IPS-20b (cell line): ENCODE measurements at regions not wholly inside any gene's neighbourhood (a gene's known extent, or its start where the extent isn't known, plus 50 kb on each side); places are given as distances from the start of the nearest gene placed in this dataset.

Experiments
- H3K27ac ChIP-seq: one replicate; pipeline ENCODE4 v1.5.1; 2013; ENCODE audit warnings: low read length
- H3K27me3 ChIP-seq: 2 replicates; pipeline ENCODE4 v1.6.1; 2013; ENCODE audit warnings: mild to moderate bottlenecking, low read length, inconsistent platforms; ENCODE audit not compliant: insufficient read depth
- H3K36me3 ChIP-seq: 2 replicates; pipeline ENCODE4 v1.6.1; 2013; ENCODE audit warnings: low read depth, mild to moderate bottlenecking, inconsistent platforms, low read length, moderate library complexity; ENCODE audit not compliant: insufficient read depth
- H3K4me1 ChIP-seq: 2 replicates; pipeline ENCODE4 v1.6.1; 2013; ENCODE audit warnings: mild to moderate bottlenecking, control low read depth, inconsistent platforms, low read length, moderate library complexity; ENCODE audit not compliant: insufficient read depth
- H3K4me3 ChIP-seq: 2 replicates; pipeline ENCODE4 v1.5.1; 2013; ENCODE audit warnings: mild to moderate bottlenecking, low read length, inconsistent platforms
- H3K9ac ChIP-seq: 2 replicates; pipeline ENCODE4 v1.6.1; 2013; ENCODE audit warnings: low read depth, mild to moderate bottlenecking, inconsistent platforms, low read length, moderate library complexity
- H3K9me3 ChIP-seq: 2 replicates; pipeline ENCODE4 v1.6.1; 2013; ENCODE audit warnings: mild to moderate bottlenecking, low read depth, low read length, inconsistent platforms; ENCODE audit not compliant: insufficient read depth

- no peaks in the 10 kb centered on the region for H3K9me3 ChIP-seq
- no peaks in the 10 kb centered on the region for H3K27me3 ChIP-seq
- H3K27ac ChIP-seq, result no peak overlapping the region
- H3K4me3 ChIP-seq, result no peak overlapping the region
- H3K36me3 ChIP-seq, result no peaks in the 10 kb centered on the region
- H3K4me1 ChIP-seq, result peaks cover 8% of the 10 kb centered on the region; the same call in 1 of the 2 replicates
- H3K9ac ChIP-seq, result no peak overlapping the region
These were observed 301.4 kb downstream of the KLF12 start for GRCh38 chr13:73832825-73833224.

GRCh38 chr13:73832128-73832588, 302.0 kb downstream of the KLF12 start:
- Histone ChIP-seq H3K9ac (no peak overlapping the region), H3K9me3 (no peaks in the 10 kb centered on the region), H3K36me3 (no peaks in the 10 kb centered on the region), H3K27me3 (no peaks in the 10 kb centered on the region), H3K4me1 (peaks cover 8% of the 10 kb centered on the region; the same call in 1 of the 2 replicates), H3K27ac (no peak overlapping the region), H3K4me3 (no peak overlapping the region)

- no peak overlapping the region for H3K4me3 ChIP-seq
- no peaks in the 10 kb centered on the region for H3K36me3 ChIP-seq
These were observed 304.8 kb downstream of the KLF12 start for GRCh38 chr13:73829416-73829815.

GRCh38 chr13:73828811-73829210, 305.4 kb downstream of the KLF12 start:
- no peaks in the 10 kb centered on the region for H3K9me3 ChIP-seq
- no peak overlapping the region for H3K9ac ChIP-seq
- no peaks in the 10 kb centered on the region for H3K36me3 ChIP-seq
- no peaks in the 10 kb centered on the region for H3K27me3 ChIP-seq
- H3K27ac ChIP-seq, result no peak overlapping the region
- no peak overlapping the region for H3K4me3 ChIP-seq
- H3K4me1 ChIP-seq, result peaks cover 8% of the 10 kb centered on the region; the same call in 1 of the 2 replicates

More at GRCh38 chr13:73829416-73829815, 304.8 kb downstream of the KLF12 start:
- Histone ChIP-seq H3K4me1 (peaks cover 8% of the 10 kb centered on the region; the same call in 1 of the 2 replicates), H3K27me3 (no peaks in the 10 kb centered on the region), H3K27ac (no peak overlapping the region), H3K9me3 (no peaks in the 10 kb centered on the region), H3K9ac (no peak overlapping the region)

- peaks cover 6% of the 10 kb centered on the region; the same call in 1 of the 2 replicates for H3K4me1 ChIP-seq
- H3K9ac ChIP-seq, result no peak overlapping the region
- H3K4me3 ChIP-seq, result no peak overlapping the region
- H3K27ac ChIP-seq, result no peak overlapping the region
- H3K27me3 ChIP-seq, result no peaks in the 10 kb centered on the region
- H3K36me3 ChIP-seq, result no peaks in the 10 kb centered on the region
- no peaks in the 10 kb centered on the region for H3K9me3 ChIP-seq
These were observed 306.8 kb downstream of the KLF12 start for GRCh38 chr13:73827434-73827833.

GRCh38 chr13:73825143-73825542, 309.1 kb downstream of the KLF12 start:
- H3K4me1 ChIP-seq, result no peaks in the 10 kb centered on the region
- H3K27ac ChIP-seq, result no peak overlapping the region
- H3K27me3 ChIP-seq, result no peaks in the 10 kb centered on the region
- no peak overlapping the region for H3K4me3 ChIP-seq
- H3K36me3 ChIP-seq, result no peaks in the 10 kb centered on the region
- H3K9ac ChIP-seq, result no peak overlapping the region
- no peaks in the 10 kb centered on the region for H3K9me3 ChIP-seq

GRCh38 chr13:73822668-73823592, 311.3 kb downstream of the KLF12 start:
- Histone ChIP-seq H3K27ac (no peak overlapping the region), H3K4me1 (no peaks in the 10 kb centered on the region), H3K9me3 (no peaks in the 10 kb centered on the region), H3K27me3 (no peaks in the 10 kb centered on the region), H3K9ac (no peak overlapping the region), H3K4me3 (no peak overlapping the region), H3K36me3 (no peaks in the 10 kb centered on the region)

- Histone ChIP-seq H3K27ac (no peak overlapping the region), H3K9me3 (no peaks in the 10 kb centered on the region), H3K27me3 (no peaks in the 10 kb centered on the region), H3K36me3 (no peaks in the 10 kb centered on the region), H3K4me1 (no peaks in the 10 kb centered on the region), H3K9ac (no peak overlapping the region), H3K4me3 (no peak overlapping the region)
These were observed 313.5 kb downstream of the KLF12 start for GRCh38 chr13:73820688-73821087.

- Histone ChIP-seq H3K4me1 (no peaks in the 10 kb centered on the region), H3K9ac (no peak overlapping the region), H3K36me3 (no peaks in the 10 kb centered on the region), H3K9me3 (no peaks in the 10 kb centered on the region), H3K27me3 (no peaks in the 10 kb centered on the region), H3K27ac (no peak overlapping the region), H3K4me3 (no peak overlapping the region)
These were observed 313.9 kb downstream of the KLF12 start for GRCh38 chr13:73820285-73820684.

GRCh38 chr13:73819711-73820110, 314.5 kb downstream of the KLF12 start:
- Histone ChIP-seq H3K9ac (no peak overlapping the region), H3K27ac (no peak overlapping the region), H3K4me1 (no peaks in the 10 kb centered on the region), H3K36me3 (no peaks in the 10 kb centered on the region), H3K4me3 (no peak overlapping the region), H3K27me3 (no peaks in the 10 kb centered on the region), H3K9me3 (no peaks in the 10 kb centered on the region)

- H3K4me1 ChIP-seq, result no peaks in the 10 kb centered on the region
- H3K4me3 ChIP-seq, result no peak overlapping the region
- no peaks in the 10 kb centered on the region for H3K27me3 ChIP-seq
- no peak overlapping the region for H3K9ac ChIP-seq
- H3K9me3 ChIP-seq, result no peaks in the 10 kb centered on the region
- no peaks in the 10 kb centered on the region for H3K36me3 ChIP-seq
- no peak overlapping the region for H3K27ac ChIP-seq
These were observed 317.5 kb downstream of the KLF12 start for GRCh38 chr13:73816702-73817101.

GRCh38 chr13:73815796-73816195, 318.4 kb downstream of the KLF12 start:
- no peaks in the 10 kb centered on the region for H3K4me1 ChIP-seq
- no peak overlapping the region for H3K4me3 ChIP-seq
- H3K36me3 ChIP-seq, result no peaks in the 10 kb centered on the region
- H3K27me3 ChIP-seq, result no peaks in the 10 kb centered on the region
- no peak overlapping the region for H3K9ac ChIP-seq
- H3K27ac ChIP-seq, result no peak overlapping the region
- no peaks in the 10 kb centered on the region for H3K9me3 ChIP-seq
